Left colon (tissue), 2 donors: ENCODE measurements at regions not wholly inside any gene's neighbourhood (a gene's known extent, or its start where the extent isn't known, plus 50 kb on each side); places are given as distances from the start of the nearest gene placed in this dataset.
"Not testable (repeated sequence)": the region's sequence is repeated elsewhere in the genome, so short reads cannot be mapped to it uniquely, and the experiment has no call there.

Source experiments
- ATAC-seq: fragments of 200-7000 bp; cut with Tn5 transposase; one replicate; pipeline ENCODE4 v1.9.1; 2020; ENCODE audit warnings: mild to moderate bottlenecking, moderate library complexity
- DNase-seq, 2 donors: peaks; one replicate each; pipeline ENCODE4 v3.0.0-alpha.2; 2020
- intact Hi-C, 2 donors: fragments of 100-400 bp; cut with DNase I in 1 of 2; cut with micrococcal nuclease in 1 of 2; formaldehyde crosslinking; loops; one replicate each; pipeline versions ENCODE4 v1.11.2 to v1.14.0; 2022; cut with DNase I, micrococcal nuclease
- donor health status: DM: no; HTN: no; CAD: no.
- donor health status: DM: yes; HTN: yes; CAD: no.

GRCh38 chr3:177249203-177249602 lies 51.9 kb upstream of the TBL1XR1 start:
- intact Hi-C loops: no loop called here
- ATAC-seq (peak; percentile 87), DNase-seq (peak; percentile 51 to 75)

- ATAC-seq: peak; percentile 39
- DNase-seq: no peak
- intact Hi-C loops: no loop called here
These were observed 52.9 kb upstream of the TBL1XR1 start for GRCh38 chr3:177250151-177250550.

GRCh38 chr3:177251755-177252154 lies 54.5 kb upstream of the TBL1XR1 start:
- ATAC-seq (no peak), DNase-seq (no peak)
- intact Hi-C loops: no loop called here

DNA sequence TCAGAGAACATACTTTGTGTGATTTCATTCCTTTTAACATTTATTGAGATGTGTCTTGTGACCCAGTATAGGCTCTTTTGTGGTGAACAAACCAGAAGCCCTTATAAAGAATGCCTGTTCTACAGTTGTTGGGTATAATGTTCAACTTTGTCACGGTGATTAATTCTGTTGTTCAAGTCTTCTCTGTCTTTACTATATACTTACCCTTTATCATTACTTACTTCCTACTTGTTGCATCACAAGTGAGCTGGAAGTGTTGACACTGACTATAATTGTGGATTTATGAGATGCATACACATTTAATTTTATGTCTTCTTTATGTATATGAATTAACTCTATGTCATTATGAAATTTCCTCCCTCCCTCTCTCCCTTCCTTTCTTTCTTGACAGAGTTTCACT lies 59.7 kb upstream of the TBL1XR1 start:
- no peak for DNase-seq
- intact Hi-C loops: no loop called here
- peak; percentile 48 for ATAC-seq

GRCh38 chr3:177257625-177258024 lies 60.3 kb upstream of the TBL1XR1 start:
- ATAC-seq (no peak), DNase-seq (no peak)
- intact Hi-C loops: no loop called here

GRCh38 chr3:177262396-177262795 lies 65.1 kb upstream of the TBL1XR1 start:
- ATAC-seq (no peak), DNase-seq (no peak)
- intact Hi-C loops: no loop called here

DNA sequence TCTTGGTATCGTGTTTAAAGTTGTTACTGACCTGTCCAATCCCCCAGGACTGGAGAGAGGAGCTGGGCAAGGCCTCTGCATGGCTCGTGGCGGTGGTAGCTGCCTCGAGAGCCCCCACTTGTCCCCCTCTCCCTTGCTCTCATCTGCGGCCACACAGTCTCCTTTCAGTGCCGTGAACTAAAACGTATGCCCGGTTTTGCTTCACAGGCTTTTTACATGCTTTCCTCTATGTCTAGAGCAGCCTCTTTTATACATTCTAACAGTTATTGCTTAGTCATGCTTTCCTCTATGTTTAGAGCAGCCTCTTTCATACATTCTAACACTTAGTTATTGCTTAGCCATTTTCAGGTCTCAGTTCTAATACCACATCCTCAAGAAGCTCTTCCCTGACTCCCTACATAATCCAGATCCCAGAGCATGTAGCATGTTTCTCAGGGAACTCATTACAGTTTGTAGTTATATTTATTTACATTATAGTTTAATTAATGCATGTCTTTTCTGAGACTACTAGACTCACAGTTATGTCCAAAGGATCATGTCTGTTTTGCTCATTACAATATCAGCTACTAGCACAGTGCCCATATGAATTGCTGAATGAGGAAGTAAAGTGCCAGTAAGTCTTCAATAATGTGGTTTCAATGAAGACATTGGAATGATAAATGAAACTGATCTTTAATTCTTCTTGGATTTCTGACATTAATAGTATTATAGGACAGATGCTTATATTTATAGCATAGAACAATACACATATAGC lies 66.5 kb upstream of the TBL1XR1 start:
- intact Hi-C loops: no loop called here
- DNase-seq (no peak), ATAC-seq (no peak)

GRCh38 chr3:177271811-177272501 lies 74.7 kb upstream of the TBL1XR1 start:
- intact Hi-C loops, DNase-seq, ATAC-seq: not testable (repeated sequence)

DNA sequence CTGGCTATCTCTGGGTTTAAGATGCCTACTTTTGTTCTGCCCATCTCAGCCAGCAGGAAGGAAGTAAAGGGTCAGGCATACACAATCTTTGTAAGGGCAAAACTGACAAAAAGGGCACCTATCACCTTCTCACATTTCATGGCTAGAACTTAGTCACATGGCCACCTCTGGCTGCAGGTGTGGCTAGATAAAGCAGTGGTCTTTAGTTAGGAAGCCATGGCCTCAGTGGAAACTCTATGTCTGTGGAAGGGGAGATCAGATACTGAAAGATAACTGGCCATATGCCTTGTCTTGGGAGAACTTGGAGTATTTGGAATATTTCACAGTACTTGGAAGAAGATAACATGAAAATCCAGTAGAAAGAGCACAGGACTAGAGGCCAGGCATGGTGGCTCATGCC lies 80.7 kb upstream of the TBL1XR1 start:
- DNase-seq (no peak), ATAC-seq (no peak)

DNA sequence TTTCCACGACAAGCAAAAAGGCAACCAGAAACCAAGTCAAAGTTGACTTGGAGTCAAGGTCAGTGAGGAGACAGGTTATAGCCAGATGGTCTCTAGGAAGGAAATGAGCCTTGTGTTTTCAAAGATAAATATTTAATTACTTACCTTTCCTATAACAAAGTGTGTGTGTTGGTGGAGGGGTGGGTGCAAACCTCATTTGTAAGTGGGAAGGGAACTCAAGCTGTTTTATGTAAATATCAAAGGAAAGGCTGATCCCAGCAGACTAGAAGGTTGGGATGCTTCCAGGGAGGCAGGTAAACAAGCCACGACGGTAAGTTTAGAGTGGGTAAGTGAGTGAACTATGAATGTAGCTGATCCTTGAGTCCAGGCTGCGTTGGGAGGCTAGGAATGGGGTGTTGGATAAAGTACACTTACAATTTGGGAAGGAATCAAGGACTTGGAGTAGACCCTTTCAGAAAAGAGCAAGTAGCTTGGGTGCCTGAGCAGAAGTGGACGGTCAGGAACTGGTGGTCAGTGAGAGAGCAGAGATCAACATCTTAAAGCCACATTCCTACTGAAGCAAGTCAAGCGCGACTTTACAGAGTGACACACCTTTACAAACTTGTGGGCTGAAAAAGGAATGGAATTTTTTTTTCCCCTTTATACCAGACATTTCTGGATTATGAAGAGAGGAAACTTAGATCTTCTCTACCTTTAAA lies 82.0 kb upstream of the TBL1XR1 start:
- ATAC-seq: peak; percentile 54
- no peak for DNase-seq
- intact Hi-C loops: no loop called here

More for the DNA sequence above, 80.7 kb upstream of the TBL1XR1 start:
- intact Hi-C loops: no loop called here

GRCh38 chr3:177281292-177282118 lies 84.2 kb upstream of the TBL1XR1 start:
- ATAC-seq: no peak
- intact Hi-C loops: no loop called here
- DNase-seq: no peak

- peak; percentile 62 for ATAC-seq
- intact Hi-C loops: no loop called here
- DNase-seq: no peak
These were observed 84.9 kb upstream of the TBL1XR1 start for GRCh38 chr3:177282119-177282655.

GRCh38 chr3:177283983-177284382 lies 86.7 kb upstream of the TBL1XR1 start:
- DNase-seq (no peak), ATAC-seq (no peak)
- intact Hi-C loops: no loop called here

- intact Hi-C loops: no loop called here
- ATAC-seq (peak; percentile 44), DNase-seq (peak in 1 of 2 donors; percentile 67)
These were observed 87.2 kb upstream of the TBL1XR1 start for GRCh38 chr3:177284383-177284881.

GRCh38 chr3:177286034-177286433 lies 88.8 kb upstream of the TBL1XR1 start:
- intact Hi-C loops: no loop called here
- peak; percentile 62 for ATAC-seq

GRCh38 chr3:177287231-177287630 lies 89.9 kb upstream of the TBL1XR1 start:
- DNase-seq (no peak), ATAC-seq (peak; percentile 72)
- intact Hi-C loops: no loop called here

More at GRCh38 chr3:177286034-177286433, 88.8 kb upstream of the TBL1XR1 start:
- DNase-seq: no peak

DNA sequence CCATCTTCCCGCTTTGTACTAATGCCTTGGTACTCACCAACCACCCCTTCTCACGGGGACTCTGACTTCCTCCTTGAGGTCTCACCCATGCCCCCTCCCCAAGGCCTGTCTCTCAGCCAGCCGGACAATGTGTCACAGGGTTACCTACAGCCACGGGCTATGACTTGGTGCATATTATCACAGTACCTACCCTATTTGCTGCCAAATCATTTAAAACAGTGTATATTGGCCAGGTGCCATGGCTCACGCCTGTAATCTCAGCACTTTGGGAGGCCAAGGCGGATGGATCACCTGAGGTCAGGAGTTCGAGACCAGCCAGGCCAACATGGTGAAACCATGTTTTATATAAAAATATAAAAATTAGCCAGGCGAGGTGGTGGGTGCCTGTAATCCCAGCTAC lies 93.4 kb upstream of the TBL1XR1 start:
- ATAC-seq (no peak), DNase-seq (no peak)
- intact Hi-C loops: no loop called here

DNA sequence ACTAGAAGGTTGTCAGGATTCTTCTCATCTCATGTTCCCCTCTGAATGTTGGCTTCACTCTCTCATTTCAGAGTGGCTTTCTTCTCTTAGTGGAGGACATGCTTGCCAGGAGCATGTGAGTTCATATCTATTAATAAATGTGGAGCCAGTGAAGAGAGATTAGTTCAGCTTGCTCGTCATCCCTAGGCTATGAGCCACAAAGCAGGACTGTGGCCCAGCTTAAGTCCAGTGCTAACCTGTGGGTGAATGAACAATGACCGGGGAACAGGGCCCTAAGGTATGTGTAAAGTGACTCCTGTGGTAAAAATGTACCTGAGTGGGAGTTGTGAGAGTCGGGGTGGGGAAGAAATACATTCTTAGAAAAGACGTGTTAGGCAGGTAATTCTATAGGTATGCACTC lies 96.9 kb upstream of the TBL1XR1 start:
- DNase-seq (no peak), ATAC-seq (no peak)
- intact Hi-C loops: no loop called here

DNA sequence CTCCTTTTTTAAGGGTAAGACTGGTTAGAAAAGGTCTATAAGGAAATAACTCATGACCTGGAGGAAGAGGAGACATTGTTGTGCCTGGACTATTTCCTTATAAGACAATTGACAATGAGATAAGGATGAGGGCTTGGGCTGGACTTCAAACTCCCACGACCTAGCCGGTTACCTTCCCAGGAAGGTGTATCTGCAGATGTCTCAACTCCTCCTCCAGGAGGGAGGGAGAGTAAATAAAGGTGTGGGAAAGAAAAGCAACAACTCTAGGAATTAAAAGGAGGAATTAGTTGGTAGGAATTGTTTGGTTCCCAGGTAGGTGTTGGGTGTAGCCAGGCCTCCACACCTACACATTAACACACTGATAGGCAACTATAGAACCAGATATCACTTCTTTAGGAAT lies 97.8 kb upstream of the TBL1XR1 start:
- DNase-seq: peak in 1 of 2 donors; percentile 88
- intact Hi-C loops: no loop called here
- peak; percentile 86 for ATAC-seq
